GDM1 (cell line): ENCODE measurements at regions not wholly inside any gene's neighbourhood (a gene's known extent, or its start where the extent isn't known, plus 50 kb on each side); places are given as distances from the start of the nearest gene placed in this dataset.

Experiments
- DNase-seq: peaks from one replicate; lab custom pipeline; 2025; lab: John Stamatoyannopoulos, UW

GRCh38 chr10:8489232-8489631 is 434.7 kb downstream of the GATA3 start:
- no peak for DNase-seq

GRCh38 chr10:8489823-8490222 is 435.3 kb downstream of the GATA3 start:
- no peak for DNase-seq

- DNase-seq, result no peak
Observed at GRCh38 chr10:8498290-8498689, 443.8 kb downstream of the GATA3 start.

GRCh38 chr10:8498881-8499280 is 444.4 kb downstream of the GATA3 start:
- no peak for DNase-seq

- DNase-seq, result no peak
Observed at GRCh38 chr10:8499312-8499711, 444.8 kb downstream of the GATA3 start.

- no peak for DNase-seq
Observed at GRCh38 chr10:8499752-8500390, 445.4 kb downstream of the GATA3 start.

GRCh38 chr10:8502573-8502972 is 448.1 kb downstream of the GATA3 start:
- no peak for DNase-seq

- no peak for DNase-seq
Observed at GRCh38 chr10:8504499-8504898, 450.0 kb downstream of the GATA3 start.

- DNase-seq, result no peak
Observed at GRCh38 chr10:8507156-8507555, 452.7 kb downstream of the GATA3 start.

- DNase-seq, result no peak
Observed at GRCh38 chr10:8508882-8509281, 454.4 kb downstream of the GATA3 start.

GRCh38 chr10:8510471-8510870 is 456.0 kb downstream of the GATA3 start:
- no peak for DNase-seq

GRCh38 chr10:8511026-8511425 is 456.5 kb downstream of the GATA3 start:
- no peak for DNase-seq

GRCh38 chr10:8513155-8514147 is 459.0 kb downstream of the GATA3 start:
- no peak for DNase-seq

GRCh38 chr10:8520382-8520781 is 465.9 kb downstream of the GATA3 start:
- no peak for DNase-seq

GRCh38 chr10:8527773-8528172 is 473.3 kb downstream of the GATA3 start:
- no peak for DNase-seq

GRCh38 chr10:8531116-8531515 is 476.6 kb downstream of the GATA3 start:
- DNase-seq, result no peak

- DNase-seq, result no peak
Observed at GRCh38 chr10:8532647-8533046, 478.2 kb downstream of the GATA3 start.

- no peak for DNase-seq
Observed at GRCh38 chr10:8533462-8533861, 479.0 kb downstream of the GATA3 start.

GRCh38 chr10:8534096-8534495 is 479.6 kb downstream of the GATA3 start:
- no peak for DNase-seq

- no peak for DNase-seq
Observed at GRCh38 chr10:8534891-8535290, 480.4 kb downstream of the GATA3 start.

GRCh38 chr10:8539056-8539455 is 484.6 kb downstream of the GATA3 start:
- no peak for DNase-seq

- DNase-seq, result no peak
Observed at GRCh38 chr10:8543361-8544056, 489.0 kb downstream of the GATA3 start.

GRCh38 chr10:8544057-8544380 is 489.5 kb downstream of the GATA3 start:
- DNase-seq, result no peak
